ENCODE measurements at regions not wholly inside any gene's neighbourhood (a gene's known extent, or its start where the extent isn't known, plus 50 kb on each side); places are given as distances from the start of the nearest gene placed in this dataset.

DNA sequence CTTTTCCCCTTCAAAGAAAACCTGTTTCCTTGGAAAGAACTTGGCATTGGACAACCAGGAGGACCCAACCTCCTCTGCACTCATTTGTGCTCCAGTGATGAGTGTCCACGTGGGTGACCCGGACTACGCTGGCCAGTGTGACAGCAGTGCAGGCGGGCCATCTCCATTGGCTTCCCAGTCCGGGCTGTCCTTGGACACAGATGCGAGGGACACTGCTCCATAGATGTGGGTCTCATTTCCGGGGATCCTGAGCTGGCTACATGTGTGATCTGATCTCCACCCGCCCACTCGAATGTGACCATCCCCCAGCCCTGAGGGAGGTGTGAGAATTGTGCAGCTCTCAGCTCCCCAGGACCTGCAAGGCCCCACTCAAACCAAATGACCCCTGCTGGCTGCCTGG, 836.6 kb upstream of the TMEM132C start:
- in situ Hi-C loops (cut with MboI; ENCODE audit: low sequenced_read_pairs), result no loop called here

- in situ Hi-C loops (cut with MboI; ENCODE audit: low sequenced_read_pairs), result no loop called here
These were observed 835.8 kb upstream of the TMEM132C start for GRCh38 chr12:127431177-127431576.

DNA sequence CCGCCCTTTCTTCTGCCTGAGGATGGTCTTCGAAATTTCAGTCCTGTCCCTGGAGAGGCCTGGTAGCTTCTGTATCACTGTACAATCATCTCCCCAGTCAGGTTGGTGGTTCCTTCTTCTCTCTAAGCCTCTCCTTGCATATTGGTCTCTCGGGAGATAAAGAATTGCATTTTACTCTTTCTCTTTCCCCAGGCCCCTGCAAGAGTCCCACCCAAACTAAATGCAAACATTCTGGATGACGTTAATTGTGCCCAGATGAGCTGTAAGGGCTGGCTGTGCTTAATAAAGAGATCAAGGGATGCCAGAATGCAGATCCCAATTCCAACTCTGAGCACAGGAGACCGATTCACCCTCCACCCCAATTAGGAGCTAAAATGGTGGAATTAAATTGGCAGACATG, 835.4 kb upstream of the TMEM132C start:
- in situ Hi-C loops (cut with MboI; ENCODE audit: low sequenced_read_pairs), result no loop called here

DNA sequence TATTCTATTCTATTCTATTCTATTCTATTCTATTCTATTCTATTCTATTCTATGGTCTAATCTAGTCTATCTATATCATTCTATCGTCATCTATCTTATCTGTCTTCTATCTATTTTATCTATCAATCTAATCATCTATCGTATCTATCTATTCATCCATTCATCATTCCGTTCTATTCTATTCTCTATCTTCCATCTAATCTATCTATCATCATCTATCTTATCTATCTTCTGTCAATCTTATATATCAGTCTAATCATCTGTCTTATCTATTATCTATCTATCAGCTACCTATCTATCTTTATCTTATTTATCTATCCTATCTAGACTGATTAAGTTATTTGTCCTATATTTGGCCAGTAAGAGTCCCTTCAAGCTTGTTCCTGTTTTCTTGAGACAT, 831.5 kb upstream of the TMEM132C start:
- in situ Hi-C loops (cut with MboI; ENCODE audit: low sequenced_read_pairs), result no loop called here

- in situ Hi-C loops (cut with MboI; ENCODE audit: low sequenced_read_pairs), result no loop called here
These were observed 828.3 kb upstream of the TMEM132C start for GRCh38 chr12:127438512-127439244.

- in situ Hi-C loops (cut with MboI; ENCODE audit: low sequenced_read_pairs), result no loop called here
These were observed 821.3 kb upstream of the TMEM132C start for GRCh38 chr12:127445581-127446139.

DNA sequence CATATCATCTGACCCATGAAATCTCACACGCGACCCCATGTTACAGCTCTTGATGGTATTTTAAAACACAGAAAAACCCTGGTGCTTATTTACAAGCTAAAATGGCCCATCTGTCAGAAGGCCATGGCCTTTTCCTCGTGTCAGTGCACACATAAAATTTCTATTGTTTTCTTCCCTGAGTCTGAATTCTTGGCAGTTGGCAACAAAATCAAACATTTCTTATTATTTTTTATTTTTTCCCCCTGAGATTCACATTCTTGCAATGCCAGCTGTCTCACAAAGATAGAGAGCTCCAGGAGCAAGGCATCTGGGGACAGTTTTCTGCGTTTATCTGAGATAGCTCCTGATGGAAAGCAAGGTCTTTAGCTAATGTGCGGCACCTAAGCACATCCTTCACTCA, 818.1 kb upstream of the TMEM132C start:
- in situ Hi-C loops (cut with MboI; ENCODE audit: low sequenced_read_pairs), result no loop called here

- in situ Hi-C loops (cut with MboI; ENCODE audit: low sequenced_read_pairs), result no loop called here
These were observed 816.1 kb upstream of the TMEM132C start for GRCh38 chr12:127450826-127451225.

DNA sequence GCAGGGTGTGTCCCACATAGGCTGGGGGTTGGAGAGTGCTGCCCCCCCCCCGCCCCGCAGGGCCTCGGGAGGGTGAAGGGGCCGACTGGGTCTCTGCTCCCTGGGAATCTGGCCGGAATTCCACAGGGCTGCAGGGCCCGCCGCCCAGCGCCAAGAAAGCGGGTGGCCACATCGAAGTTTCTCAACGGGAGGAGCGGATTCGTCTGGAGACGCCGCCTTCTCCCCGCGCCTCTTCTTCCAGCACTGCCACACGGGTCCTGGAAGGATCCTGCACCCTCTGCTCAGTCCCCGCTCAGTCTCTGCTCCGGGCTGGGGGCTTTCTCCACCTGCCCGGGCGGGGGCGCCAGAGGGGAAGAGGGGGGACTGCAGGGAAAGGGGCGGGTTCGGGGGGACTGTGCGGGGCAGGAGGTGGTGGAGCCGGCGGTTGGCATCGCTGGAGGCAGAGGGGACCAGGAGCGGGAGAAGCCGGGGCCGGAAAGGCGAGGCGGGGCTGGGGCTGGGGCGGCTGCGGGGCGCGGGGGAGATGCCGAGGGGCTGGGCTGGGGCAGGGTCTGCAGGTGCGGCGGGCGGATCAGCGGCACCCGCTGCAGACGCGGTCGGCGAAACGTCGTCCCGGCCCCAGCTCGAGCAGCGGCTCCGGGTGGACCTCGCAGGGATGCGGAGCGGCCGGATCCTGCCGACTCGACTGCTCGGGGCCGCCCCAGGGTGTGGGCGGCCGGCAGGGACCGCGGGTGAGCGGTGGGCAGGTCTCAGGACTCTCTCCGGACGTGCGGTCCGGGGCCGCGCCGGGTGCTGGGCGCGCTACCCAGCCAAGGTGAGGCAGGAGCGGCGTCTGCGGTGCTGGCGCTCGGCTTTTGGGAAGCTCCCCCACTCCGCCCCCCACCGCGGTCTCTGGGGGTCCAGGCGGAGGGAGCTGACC, 811.4 kb upstream of the TMEM132C start:
- in situ Hi-C loops (cut with MboI; ENCODE audit: low sequenced_read_pairs), result no loop called here

DNA sequence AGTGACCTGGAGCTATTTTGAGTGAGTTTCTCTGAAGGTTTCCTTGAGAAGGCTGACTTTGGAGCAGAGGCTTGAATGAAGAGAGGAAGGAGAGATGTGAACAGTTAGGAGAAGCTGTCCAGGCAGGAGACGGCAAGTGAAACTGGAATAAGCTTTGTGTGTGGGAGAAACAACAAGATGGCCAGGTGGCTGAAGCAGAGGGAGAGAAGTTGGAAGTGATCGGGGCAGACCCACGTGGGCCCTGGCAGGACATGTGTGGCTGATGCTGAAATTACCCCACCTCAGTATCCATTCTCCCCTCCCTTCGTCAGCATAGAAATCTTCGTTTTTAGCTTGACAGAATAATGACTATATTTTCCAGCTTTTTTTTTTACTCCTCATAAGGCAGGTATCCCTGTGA, 809.2 kb upstream of the TMEM132C start:
- in situ Hi-C loops (cut with MboI; ENCODE audit: low sequenced_read_pairs), result no loop called here

DNA sequence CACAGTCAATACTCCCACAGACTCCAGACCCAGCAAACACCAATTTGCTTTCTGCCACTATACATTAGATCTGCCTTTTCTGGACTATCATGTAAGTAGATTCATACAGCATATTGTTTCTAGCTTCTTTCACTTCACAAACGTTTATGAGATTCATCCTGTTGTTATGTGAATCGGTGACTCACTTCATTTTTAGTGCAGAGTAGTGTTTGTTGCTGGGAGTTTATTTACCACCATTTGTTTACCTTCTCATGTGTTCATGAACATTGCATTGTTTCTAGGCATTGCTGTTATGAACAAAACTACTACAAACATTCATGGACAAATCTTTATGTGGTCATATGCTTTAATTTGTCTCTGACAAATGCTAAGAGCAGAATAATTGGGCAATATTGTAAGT, 807.8 kb upstream of the TMEM132C start:
- in situ Hi-C loops (cut with MboI; ENCODE audit: low sequenced_read_pairs), result no loop called here

DNA sequence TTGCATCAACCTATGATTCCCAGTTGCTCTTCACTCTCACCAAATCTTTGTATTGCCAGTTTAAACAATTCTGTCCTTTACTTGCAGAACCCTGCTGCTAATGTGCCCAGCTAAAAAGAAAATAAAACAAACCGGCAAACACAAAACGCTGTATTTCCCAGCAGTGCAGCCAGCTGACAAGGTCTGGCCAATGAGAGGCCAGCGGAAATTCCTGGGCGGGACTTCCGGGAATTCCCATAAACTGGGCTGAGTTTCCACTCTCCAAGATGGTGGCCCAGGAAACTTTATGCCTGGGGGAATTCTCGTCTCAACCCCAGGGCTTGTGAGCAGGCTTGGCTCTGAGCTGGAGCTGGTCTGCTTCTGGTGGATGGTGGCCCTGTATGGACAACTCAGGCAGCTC, 807.3 kb upstream of the TMEM132C start:
- in situ Hi-C loops (cut with MboI; ENCODE audit: low sequenced_read_pairs), result no loop called here

DNA sequence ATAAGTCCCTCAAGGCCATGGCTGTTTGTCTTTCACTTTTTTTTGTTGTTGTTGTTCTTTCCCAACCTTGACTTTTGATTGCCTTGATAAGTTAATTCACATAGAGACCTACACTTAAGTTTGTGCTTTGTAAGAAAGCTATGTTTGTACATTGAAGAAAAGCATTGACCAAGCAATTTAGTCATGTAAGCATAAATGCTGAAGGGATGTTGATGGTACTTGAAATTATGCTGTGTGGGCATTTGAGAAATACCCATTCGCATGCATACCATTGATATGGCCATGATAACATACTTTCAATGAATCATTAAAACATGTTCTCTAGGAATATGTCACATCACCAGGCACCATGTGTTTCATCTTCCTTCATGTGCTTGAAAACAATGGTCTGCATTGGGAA, 803.7 kb upstream of the TMEM132C start:
- in situ Hi-C loops (cut with MboI; ENCODE audit: low sequenced_read_pairs), result no loop called here

GRCh38 chr12:127469331-127469730, 797.6 kb upstream of the TMEM132C start:
- in situ Hi-C loops (cut with MboI; ENCODE audit: low sequenced_read_pairs), result no loop called here

DNA sequence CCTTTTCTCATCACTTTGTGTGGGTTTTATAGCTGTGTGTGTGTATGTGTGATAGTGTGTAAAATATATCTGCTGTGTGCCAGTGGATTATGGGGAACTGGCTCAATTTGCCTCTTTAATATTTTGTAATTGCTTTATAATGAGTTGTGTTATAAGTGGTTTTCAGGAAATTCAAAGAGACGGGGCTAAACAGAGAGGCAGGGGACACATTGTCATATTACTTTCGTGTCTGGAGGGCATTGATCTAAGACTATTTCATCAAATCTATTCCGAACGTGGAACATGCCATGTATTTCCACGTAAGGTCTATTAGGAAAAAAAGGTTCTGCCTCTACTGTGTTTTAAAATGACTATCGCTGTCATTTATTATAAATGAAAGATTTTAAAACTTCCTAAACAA, 793.2 kb upstream of the TMEM132C start:
- in situ Hi-C loops (cut with MboI; ENCODE audit: low sequenced_read_pairs), result no loop called here

GRCh38 chr12:127479256-127479655, 787.7 kb upstream of the TMEM132C start:
- in situ Hi-C loops (cut with MboI; ENCODE audit: low sequenced_read_pairs), result no loop called here

DNA sequence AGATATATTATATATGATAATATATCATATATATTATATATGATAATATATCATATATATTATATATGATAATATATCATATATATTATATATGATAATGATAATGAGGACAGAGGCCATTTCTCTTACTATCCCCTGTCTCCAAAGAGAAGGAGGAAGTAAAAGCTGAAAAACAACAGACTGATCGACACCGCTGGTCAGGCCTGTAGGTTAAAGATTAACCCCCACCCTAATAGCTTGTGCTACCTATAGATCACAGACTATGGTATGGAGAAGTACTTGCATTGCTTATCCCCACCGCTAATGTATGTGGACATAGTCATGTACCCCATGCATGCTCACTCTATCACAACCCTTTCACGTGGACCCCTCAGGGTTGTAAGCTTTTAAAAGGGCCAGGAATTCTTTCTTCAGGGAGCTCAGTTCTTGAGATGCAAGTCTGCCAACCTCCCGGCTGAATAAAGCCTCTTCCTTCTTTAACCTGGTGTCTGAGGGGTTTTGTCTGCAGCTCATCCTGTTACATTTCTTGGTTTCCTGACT, 786.1 kb upstream of the TMEM132C start:
- in situ Hi-C loops (cut with MboI; ENCODE audit: low sequenced_read_pairs), result no loop called here

- in situ Hi-C loops (cut with MboI; ENCODE audit: low sequenced_read_pairs), result no loop called here
These were observed 784.0 kb upstream of the TMEM132C start for GRCh38 chr12:127482950-127483349.

DNA sequence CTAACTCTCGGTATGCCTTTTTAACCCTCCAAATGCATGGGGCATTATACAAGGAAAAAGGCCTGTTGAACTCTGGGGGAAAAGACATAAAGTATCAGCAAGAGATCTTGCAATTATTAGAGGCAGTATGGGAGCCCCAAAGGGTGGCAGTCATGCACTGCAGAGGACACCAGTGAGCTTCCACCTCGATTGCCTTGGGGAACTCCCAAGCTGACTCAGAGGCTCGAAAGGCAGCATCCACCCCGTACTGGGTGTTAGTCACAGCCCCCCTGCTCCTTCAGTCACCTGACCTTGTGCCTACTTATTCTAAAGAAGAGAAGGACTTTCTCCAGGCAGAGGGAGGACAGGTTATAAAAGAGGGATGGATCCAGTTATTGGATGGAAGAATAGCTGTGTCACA, 781.4 kb upstream of the TMEM132C start:
- in situ Hi-C loops (cut with MboI; ENCODE audit: low sequenced_read_pairs), result no loop called here

DNA sequence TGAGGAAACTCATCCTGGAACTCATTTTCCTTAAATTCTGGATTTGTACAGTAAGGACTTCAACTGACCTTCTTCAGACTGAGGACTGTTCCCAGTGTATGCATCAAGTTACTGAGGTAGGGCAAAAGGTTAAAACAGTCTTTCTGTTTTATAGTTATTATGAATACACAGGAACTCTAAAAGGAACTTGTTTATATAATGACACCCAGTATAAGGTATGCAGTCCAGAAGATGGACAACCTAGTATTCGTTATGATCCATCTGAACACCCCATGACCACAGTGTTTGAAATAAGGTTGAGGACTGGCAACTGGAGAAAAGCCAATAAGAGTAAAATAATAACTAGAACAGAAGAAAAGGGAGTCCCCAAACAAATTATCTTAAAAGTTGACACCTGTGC, 779.9 kb upstream of the TMEM132C start:
- in situ Hi-C loops (cut with MboI; ENCODE audit: low sequenced_read_pairs), result no loop called here

- in situ Hi-C loops (cut with MboI; ENCODE audit: low sequenced_read_pairs), result no loop called here
These were observed 777.9 kb upstream of the TMEM132C start for GRCh38 chr12:127489061-127489460.

All from HL-60/S4 (cell line).